PC-3 (cell line): ENCODE measurements at regions not wholly inside any gene's neighbourhood (a gene's known extent, or its start where the extent isn't known, plus 50 kb on each side); places are given as distances from the start of the nearest gene placed in this dataset.

Experiments
- ATAC-seq: fragments of 200-7000 bp; cut with Tn5 transposase; 2 replicates; pipeline ENCODE4 v1.9.1; 2020; ENCODE audit warnings: mild to moderate bottlenecking, moderate library complexity
- BruUV-seq: library from RNA; stranded (reverse); fragments of 400-500 nt; replicated peaks from 2 replicates; lab custom pipeline; 2021; lab: Mats Ljungman, UMichigan
- CTCF ChIA-PET: fragments of 300-600 bp; sonication (Branson Sonifier 250); formaldehyde crosslinking; loops from one replicate; lab custom pipeline; 2022; ENCODE audit warnings: antibody characterized with exemption; lab: Charles Lee
- POLR2A ChIA-PET: fragments of 300-600 bp; sonication (Branson Sonifier 250); formaldehyde crosslinking; loops from one replicate; lab custom pipeline; 2022; ENCODE audit warnings: antibody characterized with exemption; ENCODE audit not compliant: unreplicated experiment; lab: Charles Lee
- DNase-seq: peaks from one replicate; pipeline ENCODE4 v3.0.0-alpha.2; 2015
- H2AFZ ChIP-seq: fragments of 300-600 bp; sonication (generic); 2 replicates; pipeline ENCODE4 v1.6.0; 2016; ENCODE audit warnings: antibody characterized with exemption, low read length
- H3F3A ChIP-seq: fragments of 300-600 bp; sonication (generic); one replicate; pipeline ENCODE4 v1.6.0; 2017; ENCODE audit warnings: antibody characterized with exemption, low read length, control low read depth, mild to moderate bottlenecking; ENCODE audit not compliant: unreplicated experiment
- H3K27ac ChIP-seq: fragments of 300-600 bp; sonication (generic); 2 replicates; pipeline ENCODE4 v1.5.1; 2016; ENCODE audit warnings: mild to moderate bottlenecking, low read length
- H3K27me3 ChIP-seq: fragments of 300-600 bp; sonication (generic); 2 replicates; pipeline ENCODE4 v1.6.1; 2016; ENCODE audit warnings: low read length, mixed read lengths
- H3K36me3 ChIP-seq: fragments of 300-600 bp; sonication (generic); 2 replicates; pipeline ENCODE4 v1.6.1; 2016; ENCODE audit warnings: low read depth, mixed run types, low read length, mixed read lengths
- H3K4me1 ChIP-seq: fragments of 300-600 bp; sonication (generic); 2 replicates; pipeline ENCODE4 v1.5.1; 2016; ENCODE audit warnings: low read length; ENCODE audit not compliant: insufficient read depth
- H3K4me2 ChIP-seq: fragments of 300-600 bp; sonication (generic); 2 replicates; pipeline ENCODE4 v1.6.0; 2016; ENCODE audit warnings: low read length
- H3K4me3 ChIP-seq: fragments of 300-600 bp; sonication (generic); 2 replicates; pipeline ENCODE4 v1.5.1; 2016; ENCODE audit warnings: mild to moderate bottlenecking, low read length, mixed read lengths
- H3K79me2 ChIP-seq: fragments of 300-600 bp; sonication (generic); 2 replicates; pipeline ENCODE4 v1.6.1; 2017; ENCODE audit warnings: low read length, mixed read lengths
- H3K9ac ChIP-seq: fragments of 300-600 bp; sonication (generic); 2 replicates; pipeline ENCODE4 v1.6.0; 2016; ENCODE audit warnings: mild to moderate bottlenecking, low read length
- H3K9me2 ChIP-seq: fragments of 300-600 bp; sonication (generic); replicated peaks from 2 replicates; pipeline ENCODE4 v1.6.1; 2016; ENCODE audit warnings: mixed run types, low read length, mixed read lengths
- H3K9me3 ChIP-seq: fragments of 300-600 bp; sonication (generic); 2 replicates; pipeline ENCODE4 v1.6.1; 2016; ENCODE audit warnings: low read length, mixed read lengths
- H4K20me1 ChIP-seq: fragments of 300-600 bp; sonication (generic); 2 replicates; pipeline ENCODE4 v1.6.1; 2016; ENCODE audit warnings: low read length, mixed read lengths
- EZH2 ChIP-seq: fragments of 300-600 bp; sonication (generic); IDR thresholded peaks from one replicate; pipeline ENCODE4 v1.6.1; 2017; ENCODE audit warnings: antibody characterized with exemption, mild to moderate bottlenecking, low read length; ENCODE audit not compliant: unreplicated experiment
- EZH2phosphoT487 ChIP-seq: fragments of 300-600 bp; sonication (generic); IDR thresholded peaks from 2 replicates; pipeline ENCODE4 v1.6.1; 2018; ENCODE audit warnings: mild to moderate bottlenecking, antibody characterized with exemption, low read length, borderline replicate concordance
- intact Hi-C: fragments of 100-400 bp; cut with micrococcal nuclease; formaldehyde crosslinking; loops from 2 replicates; pipeline ENCODE4 v1.9.0; 2023
- TF ChIP-seq, protein P1 (sequence below): fragments of 300-600 bp; sonication (generic); conservative IDR thresholded peaks from 2 replicates; pipeline ENCODE4 v1.5.1; 2017; ENCODE audit warnings: antibody characterized with exemption, low read depth, mild to moderate bottlenecking, low read length

DNA sequence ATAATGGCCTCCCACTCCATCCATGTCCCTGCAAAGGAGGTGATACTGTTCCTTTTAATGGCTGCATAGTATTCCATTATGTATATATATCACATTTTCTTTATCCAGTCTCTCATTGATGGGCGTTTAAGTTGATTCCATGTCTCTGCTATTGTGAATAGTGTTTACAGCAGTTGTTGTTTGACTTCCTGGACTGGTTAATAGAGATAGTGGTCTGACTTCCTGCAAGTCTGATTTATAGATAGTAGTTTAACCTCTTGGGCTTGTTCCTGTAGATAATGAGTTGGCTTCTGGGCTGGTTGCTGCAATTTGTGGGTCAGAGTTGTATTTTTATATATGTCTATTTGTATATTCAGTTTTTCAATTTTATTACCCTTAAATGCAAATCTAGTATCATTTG lies 145.4 kb downstream of the ARL6IP6 start:
- Histone ChIP-seq H3K4me3 (no peak overlapping the region), H3K36me3 (no peaks in the 10 kb centered on the region), H3K27ac (no peak overlapping the region), H3K9me2 (no peaks in the 10 kb centered on the region), H3K4me2 (no peak overlapping the region), H2AFZ (no peak overlapping the region), H3F3A (no peaks in the 10 kb centered on the region), H3K9me3 (no peaks in the 10 kb centered on the region), H4K20me1 (no peaks in the 10 kb centered on the region), H3K79me2 (no peaks in the 10 kb centered on the region), H3K4me1 (no peaks in the 10 kb centered on the region), H3K27me3 (peaks cover 5% of the 10 kb centered on the region; the same call in 1 of the 2 replicates), H3K9ac (no peak overlapping the region)
- TF ChIP-seq EZH2 (no peak), EZH2phosphoT487 (no peak)
- TF ChIP-seq, protein P1, sequence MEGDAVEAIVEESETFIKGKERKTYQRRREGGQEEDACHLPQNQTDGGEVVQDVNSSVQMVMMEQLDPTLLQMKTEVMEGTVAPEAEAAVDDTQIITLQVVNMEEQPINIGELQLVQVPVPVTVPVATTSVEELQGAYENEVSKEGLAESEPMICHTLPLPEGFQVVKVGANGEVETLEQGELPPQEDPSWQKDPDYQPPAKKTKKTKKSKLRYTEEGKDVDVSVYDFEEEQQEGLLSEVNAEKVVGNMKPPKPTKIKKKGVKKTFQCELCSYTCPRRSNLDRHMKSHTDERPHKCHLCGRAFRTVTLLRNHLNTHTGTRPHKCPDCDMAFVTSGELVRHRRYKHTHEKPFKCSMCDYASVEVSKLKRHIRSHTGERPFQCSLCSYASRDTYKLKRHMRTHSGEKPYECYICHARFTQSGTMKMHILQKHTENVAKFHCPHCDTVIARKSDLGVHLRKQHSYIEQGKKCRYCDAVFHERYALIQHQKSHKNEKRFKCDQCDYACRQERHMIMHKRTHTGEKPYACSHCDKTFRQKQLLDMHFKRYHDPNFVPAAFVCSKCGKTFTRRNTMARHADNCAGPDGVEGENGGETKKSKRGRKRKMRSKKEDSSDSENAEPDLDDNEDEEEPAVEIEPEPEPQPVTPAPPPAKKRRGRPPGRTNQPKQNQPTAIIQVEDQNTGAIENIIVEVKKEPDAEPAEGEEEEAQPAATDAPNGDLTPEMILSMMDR: no peak
- intact Hi-C loops: no loop called here
- BruUV-seq: no TSS peak
- POLR2A ChIA-PET: no interaction called here
- ATAC-seq (no peak), DNase-seq (no peak)
- CTCF ChIA-PET: no interaction called here

DNA sequence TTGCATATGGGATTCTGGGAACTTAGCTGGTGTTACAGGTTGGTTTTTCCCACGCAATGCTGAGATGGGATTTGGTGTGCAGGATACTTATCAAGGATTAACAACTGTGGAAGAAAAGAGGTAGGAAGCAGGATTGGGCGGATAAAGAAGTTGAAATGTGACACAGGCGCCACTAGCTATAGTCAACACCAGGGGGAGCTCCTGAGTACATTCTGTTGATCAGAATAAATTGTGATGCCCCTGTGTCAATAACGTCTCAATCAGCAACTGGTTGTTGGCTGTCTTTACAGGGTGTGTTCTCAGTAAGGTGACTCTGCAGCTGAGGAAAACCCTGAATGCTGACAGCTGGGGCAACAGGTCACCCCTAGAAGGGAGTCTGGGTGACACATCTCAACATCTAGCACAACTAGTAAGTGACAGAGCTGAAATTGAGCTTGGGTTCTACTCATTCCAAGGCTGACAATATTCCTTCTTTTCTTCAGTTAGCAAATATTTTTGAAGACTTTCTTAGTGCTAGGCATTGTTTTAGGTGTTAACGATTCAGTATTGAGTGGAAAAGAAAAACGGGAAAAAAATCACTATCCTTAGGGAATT lies 143.0 kb downstream of the ARL6IP6 start:
- intact Hi-C loops: no loop called here
- POLR2A ChIA-PET: no interaction called here

More for the DNA sequence above, 143.0 kb downstream of the ARL6IP6 start:
- Histone ChIP-seq H3K27ac (no peak overlapping the region), H3K4me2 (no peak overlapping the region), H3K4me3 (no peak overlapping the region), H3F3A (no peaks in the 10 kb centered on the region), H3K27me3 (peaks cover 5% of the 10 kb centered on the region; the same call in 1 of the 2 replicates), H3K9ac (no peak overlapping the region), H2AFZ (no peak overlapping the region), H3K9me3 (no peaks in the 10 kb centered on the region), H3K79me2 (no peaks in the 10 kb centered on the region), H4K20me1 (no peaks in the 10 kb centered on the region), H3K4me1 (no peaks in the 10 kb centered on the region), H3K9me2 (no peaks in the 10 kb centered on the region), H3K36me3 (no peaks in the 10 kb centered on the region)
- CTCF ChIA-PET: interaction anchor here (0.6 kb wide), 1 partner anchor 25 kb away, joined by 3 read pairs; no protein-coding TSS in a partner anchor
- ATAC-seq (no peak; the same call in 1 of the 2 replicates), DNase-seq (peak; percentile 45)
- TF ChIP-seq EZH2phosphoT487 (no peak), EZH2 (no peak)
- TF ChIP-seq, protein P1: peak; percentile 74
- no TSS peak for BruUV-seq
